LNCAP (cell line): ENCODE measurements at regions not wholly inside any gene's neighbourhood (a gene's known extent, or its start where the extent isn't known, plus 50 kb on each side); places are given as distances from the start of the nearest gene placed in this dataset.

ENCODE experiments used
- CTCF ChIP-seq: fragments of 450-650 bp; IDR thresholded peaks from 2 replicates; pipeline ENCODE4 v1.5.1; 2017; ENCODE audit warnings: mild to moderate bottlenecking

- TF ChIP-seq CTCF = no peak
These were observed 50.8 kb upstream of the BOD1L1 start for GRCh38 chr4:13678186-13678924.

- TF ChIP-seq CTCF = no peak
These were observed 54.0 kb upstream of the BOD1L1 start for GRCh38 chr4:13681570-13681969.

DNA sequence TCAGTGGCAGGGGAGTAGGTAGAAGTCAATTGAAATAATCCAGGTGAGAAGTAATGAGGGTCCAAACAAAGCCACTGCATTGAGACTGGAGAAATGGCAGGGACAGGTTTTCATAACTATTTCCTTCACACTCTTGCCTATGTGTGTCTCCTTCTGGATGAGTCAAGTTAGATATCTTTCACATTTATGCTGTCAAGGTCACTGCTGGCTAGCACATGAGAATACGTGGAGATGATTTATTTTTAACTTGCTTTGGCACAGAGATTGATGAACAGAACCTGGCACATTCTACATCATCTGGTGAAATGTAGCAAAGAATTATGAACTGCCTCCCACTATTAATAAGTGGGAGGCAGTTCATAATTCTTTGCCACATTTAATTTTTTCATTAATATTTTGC is 66.7 kb upstream of the BOD1L1 start:
- TF ChIP-seq CTCF = no peak

GRCh38 chr4:13698296-13698695 is 70.8 kb upstream of the BOD1L1 start:
- no peak for TF ChIP-seq CTCF

DNA sequence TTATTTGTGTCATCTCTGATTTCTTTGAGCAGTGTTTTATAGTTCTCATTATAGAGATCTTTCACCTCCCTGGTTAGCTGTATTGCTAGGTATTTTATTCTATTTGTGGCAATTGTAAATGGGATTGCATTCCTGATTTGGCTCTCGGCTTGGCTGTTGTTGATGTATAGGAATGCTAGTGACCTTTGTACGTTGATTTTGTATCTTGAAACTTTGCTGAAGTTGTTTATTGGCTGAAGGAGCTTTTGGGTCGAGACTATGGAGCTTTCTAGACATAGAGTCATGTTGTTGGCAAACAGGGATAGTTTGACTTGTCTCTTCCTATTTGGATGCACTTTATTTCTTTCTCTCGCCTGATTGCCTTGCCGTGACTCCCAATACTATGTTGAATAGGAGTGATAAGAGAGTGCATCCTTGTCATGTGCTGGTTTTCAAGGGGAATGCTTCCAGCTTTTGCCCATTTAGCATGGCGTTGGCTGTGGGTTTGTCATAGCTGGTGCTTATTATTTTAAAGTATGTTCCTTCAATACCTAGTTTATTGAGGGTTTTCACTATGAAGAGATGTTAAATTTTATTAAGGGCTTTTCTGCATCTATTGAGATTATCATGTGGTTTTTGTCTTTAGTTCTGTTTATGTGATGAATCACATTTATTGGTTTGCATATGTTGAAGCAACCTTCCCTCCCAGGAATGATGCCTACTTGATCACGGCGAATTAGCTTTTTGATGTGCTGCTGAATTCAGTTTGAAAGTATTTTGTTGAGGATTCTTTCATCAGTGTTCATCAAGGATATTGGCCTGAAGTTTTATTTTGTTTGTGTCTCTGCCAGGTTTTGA is 72.7 kb upstream of the BOD1L1 start:
- no peak for TF ChIP-seq CTCF

DNA sequence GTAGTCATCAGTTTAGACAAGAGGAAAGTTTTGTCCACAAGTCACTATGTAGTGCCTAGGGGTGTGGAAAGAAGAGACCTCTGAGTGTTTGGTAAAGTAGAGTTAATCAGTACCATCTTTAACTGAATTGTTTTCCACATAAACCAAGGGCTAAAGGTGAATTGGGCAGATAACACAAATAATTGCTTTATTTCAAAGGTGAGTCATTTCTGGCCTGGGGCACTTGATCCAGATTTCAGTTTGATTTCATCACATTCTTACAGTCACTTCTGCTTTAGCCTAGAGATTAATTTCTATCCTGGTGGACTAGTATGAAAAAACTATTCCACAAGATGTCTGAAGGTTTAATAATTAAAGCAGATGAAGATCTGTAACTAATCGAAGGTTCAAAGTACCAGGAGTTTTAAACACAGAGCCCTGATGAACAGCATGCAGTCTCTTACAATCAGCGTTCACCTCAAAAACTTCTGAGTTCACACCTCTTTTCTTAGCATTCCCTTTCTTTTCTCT is 74.5 kb upstream of the BOD1L1 start:
- TF ChIP-seq CTCF = no peak

DNA sequence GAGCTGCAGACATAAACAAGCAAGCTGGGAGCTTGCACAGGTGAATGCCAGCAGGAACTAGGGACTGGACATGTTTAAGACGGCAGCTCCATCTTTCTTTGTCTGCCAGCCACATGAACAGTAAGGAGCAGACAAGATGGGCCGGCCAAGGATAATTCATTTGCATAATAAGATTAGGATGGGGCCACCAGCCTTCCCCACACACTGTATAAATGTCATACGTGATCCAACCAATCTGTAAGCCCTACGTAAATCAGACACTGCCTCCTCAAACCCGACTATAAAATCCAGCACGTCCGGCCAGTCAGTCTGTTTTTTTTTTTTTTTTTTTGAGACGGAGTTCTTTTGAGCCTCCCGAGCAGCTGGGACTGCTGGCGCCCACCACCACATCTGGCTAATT is 75.6 kb upstream of the BOD1L1 start:
- no peak for TF ChIP-seq CTCF
